SK-N-SH (cell line): ENCODE measurements at regions not wholly inside any gene's neighbourhood (a gene's known extent, or its start where the extent isn't known, plus 50 kb on each side); places are given as distances from the start of the nearest gene placed in this dataset.

Experiments used
- CTCF ChIA-PET: fragments of 300-600, 350-600 bp; formaldehyde crosslinking; extraction: SDS; loops from one replicate; lab custom pipeline; 2021; lab: Yijun Ruan, JAX
- POLR2A ChIA-PET: fragments of 350-600 bp; sonication (Branson Sonifier 250); formaldehyde crosslinking; extraction: SDS; loops from one replicate; lab custom pipeline; 2020; ENCODE audit warnings: antibody characterized with exemption, inconsistent platforms; lab: Yijun Ruan, JAX
- DNase-seq: peaks from one replicate; pipeline ENCODE4 v3.0.0; 2012
- H2AFZ ChIP-seq: fragments of 200-600 bp; sonication (generic); 2 replicates; pipeline ENCODE4 v1.8.1; 2016; ENCODE audit warnings: antibody characterized with exemption, mild to moderate bottlenecking, low read depth
- H3F3A ChIP-seq: fragments of 200-600 bp; sonication (generic); replicated peaks from 2 replicates; pipeline ENCODE3; 2016; ENCODE audit warnings: antibody characterized with exemption, mild to moderate bottlenecking; ENCODE audit not compliant: insufficient read depth
- H3K27ac ChIP-seq, 2 experiments: fragments of 200-500 bp in 1 of 2; fragments of 200-600 bp in 1 of 2; sonication (Bioruptor generic) in 1 of 2; sonication (generic), shearing (Covaris generic) in 1 of 2; 2 replicates each; pipeline versions ENCODE4 v1.5.1 to v1.6.1; 2014 to 2016; ENCODE audit warnings: low read depth in 2 of 2, inconsistent platforms in 1 of 2, low read length in 1 of 2, mild to moderate bottlenecking in 1 of 2, mixed read lengths in 1 of 2
- H3K27me3 ChIP-seq: fragments of 200-600 bp; sonication (generic), shearing (Covaris generic); 2 replicates; pipeline ENCODE4 v1.6.1; 2016; ENCODE audit warnings: mixed run types; ENCODE audit not compliant: insufficient read depth
- H3K36me3 ChIP-seq, 2 experiments: fragments of 200-500 bp in 1 of 2; fragments of 200-600 bp in 1 of 2; sonication (Bioruptor generic) in 1 of 2; sonication (generic) in 1 of 2; replicated peaks in 1 of 2; 2 replicates each; pipeline versions ENCODE3 to v1.5.1; 2014 to 2016; ENCODE audit warnings: low read length in 1 of 2, mild to moderate bottlenecking in 1 of 2; ENCODE audit not compliant: insufficient read depth in 2 of 2, control insufficient read depth in 1 of 2
- H3K4me1 ChIP-seq, 2 experiments: fragments of 200-500 bp in 1 of 2; fragments of 200-600 bp in 1 of 2; sonication (Bioruptor generic) in 1 of 2; sonication (generic), shearing (Covaris generic) in 1 of 2; 2 replicates each; pipeline versions ENCODE4 v1.5.1 to v1.6.1; 2014 to 2016; ENCODE audit warnings: low read depth in 1 of 2, low read length in 1 of 2, mixed run types in 1 of 2; ENCODE audit not compliant: insufficient read depth in 2 of 2, control insufficient read depth in 1 of 2
- H3K4me2 ChIP-seq: fragments of 200-600 bp; sonication (generic), shearing (Covaris generic); 2 replicates; pipeline ENCODE4 v1.6.1; 2017; ENCODE audit warnings: mixed run types
- H3K4me3 ChIP-seq, 2 experiments: fragments of 200-500 bp in 1 of 2; fragments of 200-600 bp in 1 of 2; sonication (Bioruptor generic) in 1 of 2; sonication (generic), shearing (Covaris generic) in 1 of 2; 2 replicates each; pipeline versions ENCODE4 v1.5.1 to v1.8.1; 2014 to 2016; ENCODE audit warnings: low read depth in 2 of 2, inconsistent platforms in 1 of 2, low read length in 1 of 2, mild to moderate bottlenecking in 1 of 2, mixed read lengths in 1 of 2, moderate library complexity in 1 of 2
- H3K79me2 ChIP-seq: fragments of 200-600 bp; sonication (generic); 2 replicates; pipeline ENCODE4 v1.8.1; 2017; ENCODE audit warnings: mild to moderate bottlenecking; ENCODE audit not compliant: insufficient read depth
- H3K9ac ChIP-seq: fragments of 200-600 bp; sonication (generic); 2 replicates; pipeline ENCODE4 v1.6.1; 2017; ENCODE audit warnings: mixed run types
- H3K9me2 ChIP-seq: fragments of 200-600 bp; sonication (generic); 2 replicates; pipeline ENCODE4 v1.6.1; 2017; ENCODE audit warnings: mixed run types
- H3K9me3 ChIP-seq: fragments of 200-600 bp; sonication (generic); 2 replicates; pipeline ENCODE4 v1.6.1; 2017; ENCODE audit warnings: mixed run types, mild to moderate bottlenecking, moderate library complexity
- H4K20me1 ChIP-seq: fragments of 200-600 bp; sonication (generic); 2 replicates; pipeline ENCODE4 v1.6.1; 2017; ENCODE audit warnings: mild to moderate bottlenecking, mixed run types; ENCODE audit not compliant: insufficient read depth
- CHD2 ChIP-seq: fragments of 150-350 bp; IDR thresholded peaks from 2 replicates; pipeline ENCODE4 v1.6.1; 2018; ENCODE audit warnings: low read length; ENCODE audit not compliant: partially characterized antibody
- FOXJ3 ChIP-seq: sonication (generic); formaldehyde crosslinking; IDR thresholded peaks from 2 replicates; pipeline ENCODE4 v1.5.1; 2020; ENCODE audit warnings: mild to moderate bottlenecking, missing genetic modification reagents
- JUND ChIP-seq: IDR thresholded peaks from 2 replicates; pipeline ENCODE4 v1.4.0; 2012
- MEF2A ChIP-seq: IDR thresholded peaks from 2 replicates; pipeline ENCODE4 v1.4.0; 2012; ENCODE audit warnings: low read depth, borderline replicate concordance
- NRF1 ChIP-seq: IDR thresholded peaks from 2 replicates; pipeline ENCODE4 v1.6.1; 2012; ENCODE audit warnings: low read depth, mild to moderate bottlenecking, low read length
- RAD21 ChIP-seq: IDR thresholded peaks from 2 replicates; pipeline ENCODE4 v1.6.1; 2012; ENCODE audit warnings: mild to moderate bottlenecking, low read length
- SIN3A ChIP-seq: IDR thresholded peaks from 2 replicates; pipeline ENCODE4 v1.6.1; 2012; ENCODE audit warnings: low read depth, mild to moderate bottlenecking, low read length, moderate library complexity, borderline replicate concordance
- TAF1 ChIP-seq: IDR thresholded peaks from 2 replicates; pipeline ENCODE4 v1.6.1; 2012; ENCODE audit warnings: low read depth, mild to moderate bottlenecking, low read length, moderate library complexity, borderline replicate concordance
- WGBS: methylation state at CpG from one replicate; pipeline ENCODE4 v1.1.6; 2017; ENCODE audit warnings: low lambda C conversion rate; 5-methylcytosine and 5-hydroxymethylcytosine counted together
- TF ChIP-seq, protein P1 (sequence below): IDR thresholded peaks from 2 replicates; pipeline ENCODE4 v1.6.1; 2012; ENCODE audit warnings: mild to moderate bottlenecking, low read depth, low read length, moderate library complexity
- TF ChIP-seq, protein P2 (sequence below): fragments of 150-350 bp; IDR thresholded peaks from 2 replicates; pipeline ENCODE4 v1.6.1; 2016; ENCODE audit warnings: mild to moderate bottlenecking, low read depth, low read length
- TF ChIP-seq, protein P3 (sequence below): IDR thresholded peaks from 2 replicates; pipeline ENCODE4 v1.4.0; 2012; ENCODE audit warnings: low read depth, borderline replicate concordance
- TF ChIP-seq, protein P4 (sequence below): fragments of 200-600 bp; sonication (generic); IDR thresholded peaks from 2 replicates; pipeline ENCODE4 v1.6.1; 2017; ENCODE audit warnings: antibody characterized with exemption, mild to moderate bottlenecking, moderate library complexity

DNA sequence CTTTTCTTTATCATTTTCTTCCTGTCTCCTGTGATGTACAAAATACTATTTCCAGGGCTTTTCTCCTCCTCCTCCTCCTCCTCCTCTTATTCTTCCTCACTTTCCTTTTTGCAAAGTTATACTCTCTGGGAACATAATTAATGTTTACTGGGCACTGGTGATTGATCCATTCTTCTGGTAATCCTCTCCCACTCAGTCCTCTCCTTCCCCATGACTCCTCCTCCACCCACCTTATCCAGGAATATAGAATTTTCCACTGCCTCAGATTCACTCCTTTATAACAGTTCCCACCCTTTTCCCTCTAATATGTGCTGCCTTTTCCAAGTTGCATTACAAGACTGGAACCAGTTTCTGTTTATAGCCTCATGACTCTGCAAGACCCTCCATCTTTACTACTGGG is 62.5 kb upstream of the IYD start (continued):
- TF ChIP-seq, protein P1, sequence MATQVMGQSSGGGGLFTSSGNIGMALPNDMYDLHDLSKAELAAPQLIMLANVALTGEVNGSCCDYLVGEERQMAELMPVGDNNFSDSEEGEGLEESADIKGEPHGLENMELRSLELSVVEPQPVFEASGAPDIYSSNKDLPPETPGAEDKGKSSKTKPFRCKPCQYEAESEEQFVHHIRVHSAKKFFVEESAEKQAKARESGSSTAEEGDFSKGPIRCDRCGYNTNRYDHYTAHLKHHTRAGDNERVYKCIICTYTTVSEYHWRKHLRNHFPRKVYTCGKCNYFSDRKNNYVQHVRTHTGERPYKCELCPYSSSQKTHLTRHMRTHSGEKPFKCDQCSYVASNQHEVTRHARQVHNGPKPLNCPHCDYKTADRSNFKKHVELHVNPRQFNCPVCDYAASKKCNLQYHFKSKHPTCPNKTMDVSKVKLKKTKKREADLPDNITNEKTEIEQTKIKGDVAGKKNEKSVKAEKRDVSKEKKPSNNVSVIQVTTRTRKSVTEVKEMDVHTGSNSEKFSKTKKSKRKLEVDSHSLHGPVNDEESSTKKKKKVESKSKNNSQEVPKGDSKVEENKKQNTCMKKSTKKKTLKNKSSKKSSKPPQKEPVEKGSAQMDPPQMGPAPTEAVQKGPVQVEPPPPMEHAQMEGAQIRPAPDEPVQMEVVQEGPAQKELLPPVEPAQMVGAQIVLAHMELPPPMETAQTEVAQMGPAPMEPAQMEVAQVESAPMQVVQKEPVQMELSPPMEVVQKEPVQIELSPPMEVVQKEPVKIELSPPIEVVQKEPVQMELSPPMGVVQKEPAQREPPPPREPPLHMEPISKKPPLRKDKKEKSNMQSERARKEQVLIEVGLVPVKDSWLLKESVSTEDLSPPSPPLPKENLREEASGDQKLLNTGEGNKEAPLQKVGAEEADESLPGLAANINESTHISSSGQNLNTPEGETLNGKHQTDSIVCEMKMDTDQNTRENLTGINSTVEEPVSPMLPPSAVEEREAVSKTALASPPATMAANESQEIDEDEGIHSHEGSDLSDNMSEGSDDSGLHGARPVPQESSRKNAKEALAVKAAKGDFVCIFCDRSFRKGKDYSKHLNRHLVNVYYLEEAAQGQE = no peak

DNA sequence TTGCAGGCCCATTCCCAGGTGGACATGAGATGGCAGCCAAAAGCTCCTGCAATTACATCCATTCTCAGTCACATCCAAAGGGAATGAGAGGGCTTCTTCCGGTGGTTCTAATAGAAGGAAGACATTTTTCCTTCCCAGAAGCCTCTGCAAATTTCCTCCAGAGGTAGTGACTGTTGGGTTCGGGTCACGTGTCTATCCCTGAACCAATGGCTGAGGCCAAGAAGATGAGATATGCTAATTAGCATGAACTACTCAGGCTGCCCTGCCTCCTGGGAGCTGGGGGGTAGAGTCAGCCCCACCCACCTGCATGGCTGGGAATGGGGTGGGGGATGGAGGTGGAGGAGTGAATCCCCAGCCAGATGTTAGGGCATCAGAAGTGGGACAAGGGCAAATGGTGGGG is 61.3 kb upstream of the IYD start:
- DNase-seq = no peak
- Histone ChIP-seq H3K9me2 (no peaks in the 10 kb centered on the region), H2AFZ (no peak overlapping the region), H4K20me1 (no peaks in the 10 kb centered on the region), H3K4me1 (no peaks in the 10 kb centered on the region), H3K27me3 (no peaks in the 10 kb centered on the region; the same call in 1 of the 2 replicates), H3K4me3 (no peak overlapping the region), H3K9ac (no peak overlapping the region), H3K79me2 (no peaks in the 10 kb centered on the region), H3K27ac (no peak overlapping the region), H3F3A (no peaks in the 10 kb centered on the region), H3K4me2 (no peak overlapping the region), H3K36me3 (no peaks in the 10 kb centered on the region), H3K9me3 (no peaks in the 10 kb centered on the region)
- CTCF ChIA-PET = no interaction called here
- POLR2A ChIA-PET = no interaction called here
- 7% methylated on average over 3 of the region's 3 CpGs for WGBS
- TF ChIP-seq TAF1 (no peak), NRF1 (no peak), SIN3A (no peak)

DNA sequence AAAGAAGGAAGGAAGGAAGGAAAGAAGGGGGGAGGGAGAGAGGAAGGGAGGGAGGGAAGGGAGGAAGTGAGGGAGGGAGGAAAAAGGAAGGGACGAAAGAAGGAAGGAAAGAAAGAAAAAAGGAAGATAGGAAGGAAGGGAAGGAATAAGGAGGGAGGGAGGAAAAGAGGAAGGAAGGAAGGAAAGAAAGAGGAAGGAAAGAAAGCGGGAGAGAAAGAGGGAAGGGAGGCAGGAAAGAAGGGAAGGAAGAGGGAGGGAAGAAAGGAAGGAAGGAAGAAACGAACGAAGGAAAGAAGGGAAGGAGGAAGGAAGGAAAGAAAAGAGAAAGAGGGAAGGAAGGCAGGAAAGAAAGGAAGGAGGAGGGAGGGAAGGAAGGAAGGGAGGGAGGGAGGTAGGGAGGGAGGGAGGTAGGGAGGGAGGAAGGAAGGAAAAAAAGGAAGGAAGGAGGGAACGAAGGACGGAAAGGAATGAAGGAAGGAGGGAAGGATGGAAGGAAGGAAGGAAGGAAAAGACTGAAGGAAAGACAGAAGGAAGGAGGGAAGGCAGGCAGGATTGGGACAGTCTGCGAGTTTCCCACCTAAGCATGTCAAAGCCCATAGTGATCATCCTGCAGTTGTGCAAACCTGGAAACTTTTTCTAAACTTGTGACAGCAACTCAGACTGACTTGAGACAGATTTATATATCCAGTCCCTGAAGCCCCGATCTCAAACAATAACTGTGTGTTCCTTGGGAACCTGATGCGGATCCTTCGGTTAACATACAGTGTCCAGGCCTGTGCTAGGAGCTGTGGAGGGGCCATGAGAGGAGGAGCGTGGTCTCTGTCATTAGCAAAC is 59.8 kb upstream of the IYD start:
- Histone ChIP-seq H3K27me3 (no peaks in the 10 kb centered on the region; the same call in 1 of the 2 replicates), H3K27ac (no peak overlapping the region), H3K9ac (no peak overlapping the region), H3K9me2 (no peaks in the 10 kb centered on the region), H3K36me3 (no peaks in the 10 kb centered on the region), H2AFZ (no peak overlapping the region), H3K4me2 (no peak overlapping the region), H3K4me3 (no peak overlapping the region), H4K20me1 (no peaks in the 10 kb centered on the region), H3K9me3 (no peaks in the 10 kb centered on the region), H3K79me2 (no peaks in the 10 kb centered on the region), H3K4me1 (no peaks in the 10 kb centered on the region), H3F3A (no peaks in the 10 kb centered on the region)
- POLR2A ChIA-PET = no interaction called here
- TF ChIP-seq, protein P2, sequence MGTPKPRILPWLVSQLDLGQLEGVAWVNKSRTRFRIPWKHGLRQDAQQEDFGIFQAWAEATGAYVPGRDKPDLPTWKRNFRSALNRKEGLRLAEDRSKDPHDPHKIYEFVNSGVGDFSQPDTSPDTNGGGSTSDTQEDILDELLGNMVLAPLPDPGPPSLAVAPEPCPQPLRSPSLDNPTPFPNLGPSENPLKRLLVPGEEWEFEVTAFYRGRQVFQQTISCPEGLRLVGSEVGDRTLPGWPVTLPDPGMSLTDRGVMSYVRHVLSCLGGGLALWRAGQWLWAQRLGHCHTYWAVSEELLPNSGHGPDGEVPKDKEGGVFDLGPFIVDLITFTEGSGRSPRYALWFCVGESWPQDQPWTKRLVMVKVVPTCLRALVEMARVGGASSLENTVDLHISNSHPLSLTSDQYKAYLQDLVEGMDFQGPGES = no peak
- TF ChIP-seq MEF2A (no peak), CHD2 (no peak), JUND (no peak), RAD21 (no peak), FOXJ3 (no peak)
- TF ChIP-seq, protein P3, sequence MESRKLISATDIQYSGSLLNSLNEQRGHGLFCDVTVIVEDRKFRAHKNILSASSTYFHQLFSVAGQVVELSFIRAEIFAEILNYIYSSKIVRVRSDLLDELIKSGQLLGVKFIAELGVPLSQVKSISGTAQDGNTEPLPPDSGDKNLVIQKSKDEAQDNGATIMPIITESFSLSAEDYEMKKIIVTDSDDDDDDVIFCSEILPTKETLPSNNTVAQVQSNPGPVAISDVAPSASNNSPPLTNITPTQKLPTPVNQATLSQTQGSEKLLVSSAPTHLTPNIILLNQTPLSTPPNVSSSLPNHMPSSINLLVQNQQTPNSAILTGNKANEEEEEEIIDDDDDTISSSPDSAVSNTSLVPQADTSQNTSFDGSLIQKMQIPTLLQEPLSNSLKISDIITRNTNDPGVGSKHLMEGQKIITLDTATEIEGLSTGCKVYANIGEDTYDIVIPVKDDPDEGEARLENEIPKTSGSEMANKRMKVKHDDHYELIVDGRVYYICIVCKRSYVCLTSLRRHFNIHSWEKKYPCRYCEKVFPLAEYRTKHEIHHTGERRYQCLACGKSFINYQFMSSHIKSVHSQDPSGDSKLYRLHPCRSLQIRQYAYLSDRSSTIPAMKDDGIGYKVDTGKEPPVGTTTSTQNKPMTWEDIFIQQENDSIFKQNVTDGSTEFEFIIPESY = no peak
- TF ChIP-seq, protein P4, sequence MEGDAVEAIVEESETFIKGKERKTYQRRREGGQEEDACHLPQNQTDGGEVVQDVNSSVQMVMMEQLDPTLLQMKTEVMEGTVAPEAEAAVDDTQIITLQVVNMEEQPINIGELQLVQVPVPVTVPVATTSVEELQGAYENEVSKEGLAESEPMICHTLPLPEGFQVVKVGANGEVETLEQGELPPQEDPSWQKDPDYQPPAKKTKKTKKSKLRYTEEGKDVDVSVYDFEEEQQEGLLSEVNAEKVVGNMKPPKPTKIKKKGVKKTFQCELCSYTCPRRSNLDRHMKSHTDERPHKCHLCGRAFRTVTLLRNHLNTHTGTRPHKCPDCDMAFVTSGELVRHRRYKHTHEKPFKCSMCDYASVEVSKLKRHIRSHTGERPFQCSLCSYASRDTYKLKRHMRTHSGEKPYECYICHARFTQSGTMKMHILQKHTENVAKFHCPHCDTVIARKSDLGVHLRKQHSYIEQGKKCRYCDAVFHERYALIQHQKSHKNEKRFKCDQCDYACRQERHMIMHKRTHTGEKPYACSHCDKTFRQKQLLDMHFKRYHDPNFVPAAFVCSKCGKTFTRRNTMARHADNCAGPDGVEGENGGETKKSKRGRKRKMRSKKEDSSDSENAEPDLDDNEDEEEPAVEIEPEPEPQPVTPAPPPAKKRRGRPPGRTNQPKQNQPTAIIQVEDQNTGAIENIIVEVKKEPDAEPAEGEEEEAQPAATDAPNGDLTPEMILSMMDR = no peak
- CTCF ChIA-PET = no interaction called here
- WGBS = 8% methylated on average over 11 of the region's 11 CpGs
- no peak for DNase-seq
